B cell (primary cell): ENCODE measurements at regions not wholly inside any gene's neighbourhood (a gene's known extent, or its start where the extent isn't known, plus 50 kb on each side); places are given as distances from the start of the nearest gene placed in this dataset.

ENCODE experiments used
- CTCF ChIP-seq: fragments of 200-600 bp; IDR thresholded peaks from one replicate; pipeline ENCODE4 v1.8.0; 2022; ENCODE audit warnings: antibody characterized with exemption, mild to moderate bottlenecking
- EZH2 ChIP-seq: IDR thresholded peaks from 2 replicates; pipeline ENCODE4 v1.6.1; 2012; ENCODE audit warnings: borderline replicate concordance, low read depth, mild to moderate bottlenecking, moderate library complexity, low read length; ENCODE audit not compliant: insufficient read depth, poor library complexity, severe bottlenecking

- TF ChIP-seq CTCF (no peak), EZH2 (no peak)
Measured at GRCh38 chrX:136931661-136932060, 51.1 kb upstream of the RBMX start.
